ENCODE measurements at regions not wholly inside any gene's neighbourhood (a gene's known extent, or its start where the extent isn't known, plus 50 kb on each side); places are given as distances from the start of the nearest gene placed in this dataset.

DNA sequence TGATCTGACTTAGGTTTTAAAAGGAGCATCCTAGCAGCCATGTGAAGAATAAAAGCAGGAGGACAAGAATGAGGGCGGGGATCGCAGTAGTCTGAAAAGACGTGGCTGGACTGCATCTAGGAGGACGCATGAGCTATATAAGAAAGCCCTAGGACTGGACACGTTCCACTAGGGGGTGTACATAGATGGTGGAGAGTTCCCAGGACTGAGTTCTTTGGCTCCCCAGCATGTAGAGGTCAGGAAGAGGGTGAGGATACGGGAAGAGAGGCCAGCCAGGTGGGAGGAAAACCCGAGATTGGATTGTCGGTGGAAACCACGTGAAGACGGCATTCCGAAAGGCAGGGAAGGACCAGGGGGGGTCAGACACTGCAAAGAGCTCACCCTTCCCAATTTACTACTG lies 64.2 kb upstream of the CFAP161 start:
- TF ChIP-seq KLF16 (tag by site-specific recombination; IDR thresholded peaks at IDR 0.05), result no peak
- no peak for TF ChIP-seq BCL11B (tag by site-specific recombination; IDR thresholded peaks at IDR 0.05; ENCODE audit: low read depth)
- TF ChIP-seq ZNF48 (tag by site-specific recombination; IDR thresholded peaks at IDR 0.05), result no peak
- TF ChIP-seq, protein P1, sequence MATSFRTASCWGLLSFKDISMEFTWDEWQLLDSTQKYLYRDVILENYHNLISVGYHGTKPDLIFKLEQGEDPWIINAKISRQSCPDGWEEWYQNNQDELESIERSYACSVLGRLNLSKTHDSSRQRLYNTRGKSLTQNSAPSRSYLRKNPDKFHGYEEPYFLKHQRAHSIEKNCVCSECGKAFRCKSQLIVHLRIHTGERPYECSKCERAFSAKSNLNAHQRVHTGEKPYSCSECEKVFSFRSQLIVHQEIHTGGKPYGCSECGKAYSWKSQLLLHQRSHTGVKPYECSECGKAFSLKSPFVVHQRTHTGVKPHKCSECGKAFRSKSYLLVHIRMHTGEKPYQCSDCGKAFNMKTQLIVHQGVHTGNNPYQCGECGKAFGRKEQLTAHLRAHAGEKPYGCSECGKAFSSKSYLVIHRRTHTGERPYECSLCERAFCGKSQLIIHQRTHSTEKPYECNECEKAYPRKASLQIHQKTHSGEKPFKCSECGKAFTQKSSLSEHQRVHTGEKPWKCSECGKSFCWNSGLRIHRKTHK (tag by site-specific recombination; IDR thresholded peaks at IDR 0.05), result no peak
- TF ChIP-seq ZNF426 (tag by site-specific recombination; IDR thresholded peaks at IDR 0.05), result no peak
- no peak for TF ChIP-seq MEIS1 (CRISPR knock-in tag; IDR thresholded peaks at IDR 0.05; ENCODE audit: borderline replicate concordance)
- no peak for TF ChIP-seq ZNF146 (tag by site-specific recombination; IDR thresholded peaks at IDR 0.05)
- TF ChIP-seq, protein P2, sequence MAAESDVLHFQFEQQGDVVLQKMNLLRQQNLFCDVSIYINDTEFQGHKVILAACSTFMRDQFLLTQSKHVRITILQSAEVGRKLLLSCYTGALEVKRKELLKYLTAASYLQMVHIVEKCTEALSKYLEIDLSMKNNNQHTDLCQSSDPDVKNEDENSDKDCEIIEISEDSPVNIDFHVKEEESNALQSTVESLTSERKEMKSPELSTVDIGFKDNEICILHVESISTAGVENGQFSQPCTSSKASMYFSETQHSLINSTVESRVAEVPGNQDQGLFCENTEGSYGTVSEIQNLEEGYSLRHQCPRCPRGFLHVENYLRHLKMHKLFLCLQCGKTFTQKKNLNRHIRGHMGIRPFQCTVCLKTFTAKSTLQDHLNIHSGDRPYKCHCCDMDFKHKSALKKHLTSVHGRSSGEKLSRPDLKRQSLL (tag by site-specific recombination; IDR thresholded peaks at IDR 0.05), result no peak
- no peak for TF ChIP-seq ZIC2 (tag by site-specific recombination; IDR thresholded peaks at IDR 0.05)
- TF ChIP-seq ZNF292 (tag by site-specific recombination; IDR thresholded peaks at IDR 0.05; ENCODE audit: borderline replicate concordance, low read depth), result no peak
- TF ChIP-seq ZNF629 (tag by site-specific recombination; IDR thresholded peaks at IDR 0.05), result no peak
- no peak for TF ChIP-seq ZNF423 (tag by site-specific recombination; IDR thresholded peaks at IDR 0.05)
- TF ChIP-seq ZNF843 (tag by site-specific recombination; IDR thresholded peaks at IDR 0.05), result no peak
- TF ChIP-seq ZNF202 (tag by site-specific recombination; IDR thresholded peaks at IDR 0.05; ENCODE audit: borderline replicate concordance), result no peak
- no peak for TF ChIP-seq ZNF174 (tag by site-specific recombination; IDR thresholded peaks at IDR 0.05)
- TF ChIP-seq, protein P3, sequence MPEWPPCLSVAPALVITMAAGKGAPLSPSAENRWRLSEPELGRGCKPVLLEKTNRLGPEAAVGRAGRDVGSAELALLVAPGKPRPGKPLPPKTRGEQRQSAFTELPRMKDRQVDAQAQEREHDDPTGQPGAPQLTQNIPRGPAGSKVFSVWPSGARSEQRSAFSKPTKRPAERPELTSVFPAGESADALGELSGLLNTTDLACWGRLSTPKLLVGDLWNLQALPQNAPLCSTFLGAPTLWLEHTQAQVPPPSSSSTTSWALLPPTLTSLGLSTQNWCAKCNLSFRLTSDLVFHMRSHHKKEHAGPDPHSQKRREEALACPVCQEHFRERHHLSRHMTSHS (tag by site-specific recombination; IDR thresholded peaks at IDR 0.05), result no peak
- ChIA-PET POLR2A (no interaction called here), CTCF (no interaction called here)
- H3K36me3 ChIP-seq (ENCODE audit: control insufficient read depth in 2 of 2, insufficient read depth in 1 of 2, low read length in 2 of 2), result no peaks in the 10 kb centered on the region
- no peaks in the 10 kb centered on the region for H3K9me3 ChIP-seq (ENCODE audit: control insufficient read depth, insufficient read depth, low read depth, low read length)
- H3K4me1 ChIP-seq (ENCODE audit: control insufficient read depth, insufficient read depth, low read length), result no peaks in the 10 kb centered on the region
- no peak overlapping the region for H3K27ac ChIP-seq (ENCODE audit: extremely low read depth, low read depth, low read length)
- no peak overlapping the region for H3K4me3 ChIP-seq (ENCODE audit: low read depth, low read length)

DNA sequence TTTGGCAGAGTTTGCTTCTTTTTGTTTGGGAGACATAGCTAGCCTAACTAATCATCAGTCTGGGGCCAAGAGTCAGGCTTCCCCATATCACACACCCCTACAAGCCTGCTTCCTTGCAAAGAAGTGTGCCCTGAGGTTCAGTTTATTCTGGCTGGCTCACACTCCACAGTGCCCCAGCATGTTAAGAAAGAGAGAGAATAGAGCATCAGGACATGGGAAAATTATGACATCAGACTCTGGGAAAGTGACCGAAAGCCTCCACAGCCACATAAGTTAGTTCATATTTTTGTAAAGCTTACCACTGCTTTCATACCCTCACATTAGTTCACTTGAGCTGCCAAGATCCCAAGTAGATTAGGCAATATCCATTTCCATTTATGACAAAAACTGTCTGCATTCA lies 63.0 kb upstream of the CFAP161 start:
- ChIA-PET CTCF (interaction anchor here (0.7 kb wide), 1 partner anchor 13 kb away, joined by 5 read pairs; no protein-coding TSS in a partner anchor), POLR2A (no interaction called here)
- H3K4me3 ChIP-seq (ENCODE audit: low read depth, low read length), result no peak overlapping the region
- H3K36me3 ChIP-seq (ENCODE audit: control insufficient read depth in 2 of 2, insufficient read depth in 1 of 2, low read length in 2 of 2), result no peaks in the 10 kb centered on the region
- no peak overlapping the region for H3K27ac ChIP-seq (ENCODE audit: extremely low read depth, low read depth, low read length)
- no peaks in the 10 kb centered on the region for H3K4me1 ChIP-seq (ENCODE audit: control insufficient read depth, insufficient read depth, low read length)
- H3K9me3 ChIP-seq (ENCODE audit: control insufficient read depth, insufficient read depth, low read depth, low read length), result no peaks in the 10 kb centered on the region
- TF ChIP-seq ZBTB21 (tag by site-specific recombination; IDR thresholded peaks at IDR 0.05) (no peak), ZNF544 (tag by site-specific recombination; IDR thresholded peaks at IDR 0.05) (no peak), ZSCAN30 (tag by site-specific recombination; IDR thresholded peaks at IDR 0.05) (no peak), ZNF354C (tag by site-specific recombination; IDR thresholded peaks at IDR 0.05; ENCODE audit: borderline replicate concordance, low read depth) (no peak), ZNF621 (tag by site-specific recombination; IDR thresholded peaks at IDR 0.05) (no peak), GLIS1 (tag by site-specific recombination; IDR thresholded peaks at IDR 0.05) (no peak), ZNF140 (tag by site-specific recombination; IDR thresholded peaks at IDR 0.05) (no peak), ZNF10 (tag by site-specific recombination; IDR thresholded peaks at IDR 0.05) (no peak), ZNF138 (tag by site-specific recombination; IDR thresholded peaks at IDR 0.05; ENCODE audit: borderline replicate concordance) (no peak), ZNF223 (tag by site-specific recombination; IDR thresholded peaks at IDR 0.05) (no peak), ZNF324 (tag by site-specific recombination; IDR thresholded peaks at IDR 0.05) (no peak), OSR2 (tag by site-specific recombination; IDR thresholded peaks at IDR 0.05) (no peak)
- TF ChIP-seq, protein P4, sequence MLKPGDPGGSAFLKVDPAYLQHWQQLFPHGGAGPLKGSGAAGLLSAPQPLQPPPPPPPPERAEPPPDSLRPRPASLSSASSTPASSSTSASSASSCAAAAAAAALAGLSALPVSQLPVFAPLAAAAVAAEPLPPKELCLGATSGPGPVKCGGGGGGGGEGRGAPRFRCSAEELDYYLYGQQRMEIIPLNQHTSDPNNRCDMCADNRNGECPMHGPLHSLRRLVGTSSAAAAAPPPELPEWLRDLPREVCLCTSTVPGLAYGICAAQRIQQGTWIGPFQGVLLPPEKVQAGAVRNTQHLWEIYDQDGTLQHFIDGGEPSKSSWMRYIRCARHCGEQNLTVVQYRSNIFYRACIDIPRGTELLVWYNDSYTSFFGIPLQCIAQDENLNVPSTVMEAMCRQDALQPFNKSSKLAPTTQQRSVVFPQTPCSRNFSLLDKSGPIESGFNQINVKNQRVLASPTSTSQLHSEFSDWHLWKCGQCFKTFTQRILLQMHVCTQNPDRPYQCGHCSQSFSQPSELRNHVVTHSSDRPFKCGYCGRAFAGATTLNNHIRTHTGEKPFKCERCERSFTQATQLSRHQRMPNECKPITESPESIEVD (tag by site-specific recombination; IDR thresholded peaks at IDR 0.05), result no peak

Data from HEK293 (cell line).